Endothelial cell of umbilical vein (primary cell): ENCODE measurements at regions not wholly inside any gene's neighbourhood (a gene's known extent, or its start where the extent isn't known, plus 50 kb on each side); places are given as distances from the start of the nearest gene placed in this dataset.

Experiments used
- BruUV-seq: library from RNA; stranded (reverse); fragments of 400-500 nt; replicated peaks from 2 replicates; lab custom pipeline; 2021; lab: Mats Ljungman, UMichigan
- CTCF ChIA-PET: fragments of 300-600, 350-600 bp; sonication (Branson Sonifier 250); formaldehyde crosslinking; loops from one replicate; lab custom pipeline; 2021; ENCODE audit warnings: antibody characterized with exemption, inconsistent platforms; lab: Charles Lee
- POLR2A ChIA-PET: fragments of 300-600, 350-600 bp; sonication (Branson Sonifier 250); formaldehyde crosslinking; loops from one replicate; lab custom pipeline; 2021; ENCODE audit warnings: antibody characterized with exemption, inconsistent platforms; lab: Charles Lee
- DNase-seq: peaks from one replicate; pipeline ENCODE4 v3.0.0-alpha.2; 2011; ENCODE audit warnings: low read depth, low spot score
- FAIRE-seq: peaks from 2 replicates; lab custom pipeline; 2011; peaks lifted over from hg19 to GRCh38; lab: Jason Lieb, UNC
- H2AFZ ChIP-seq: 2 replicates; pipeline ENCODE4 v1.6.0; 2012; ENCODE audit warnings: low read depth, low read length, control low read depth, inconsistent platforms
- H3K27ac ChIP-seq: 2 replicates; pipeline ENCODE4 v1.5.1; 2011; ENCODE audit warnings: low read depth, mild to moderate bottlenecking, control low read depth, low read length, moderate library complexity; ENCODE audit not compliant: insufficient read depth
- H3K27me3 ChIP-seq, 2 experiments: 2 replicates each; pipeline versions ENCODE4 v1.6.0 to v1.6.1; 2011; ENCODE audit warnings: low read length in 2 of 2, mixed read lengths in 1 of 2; ENCODE audit not compliant: control insufficient read depth in 2 of 2, insufficient read depth in 2 of 2
- H3K36me3 ChIP-seq, 2 experiments: 2 replicates in 1 of 2; 3 replicates in 1 of 2; pipeline ENCODE4 v1.5.1; 2011; ENCODE audit warnings: low read length in 2 of 2, mild to moderate bottlenecking in 1 of 2, moderate library complexity in 1 of 2; ENCODE audit not compliant: control insufficient read depth in 2 of 2, insufficient read depth in 2 of 2; ENCODE audit errors: extremely low read depth in 1 of 2
- H3K4me1 ChIP-seq: 3 replicates; pipeline ENCODE4 v1.5.1; 2011; ENCODE audit warnings: mild to moderate bottlenecking, low read length; ENCODE audit not compliant: control insufficient read depth, insufficient read depth; ENCODE audit errors: extremely low read depth
- H3K4me2 ChIP-seq: 2 replicates; pipeline ENCODE4 v1.6.1; 2011; ENCODE audit warnings: low read length, control low read depth, mixed read lengths; ENCODE audit not compliant: insufficient read depth
- H3K4me3 ChIP-seq, 3 experiments: fragments of 200-600 bp in 1 of 3; sonication (generic), shearing (Covaris generic) in 1 of 3; replicated peaks in 1 of 3; 2 replicates each; pipeline ENCODE4 v1.5.1; 2011 to 2016; ENCODE audit warnings: control low read depth in 3 of 3, low read length in 3 of 3, mild to moderate bottlenecking in 2 of 3, inconsistent platforms in 1 of 3, low read depth in 1 of 3, moderate library complexity in 1 of 3; ENCODE audit not compliant: insufficient read depth in 1 of 3
- H3K79me2 ChIP-seq: 2 replicates; pipeline ENCODE4 v1.6.0; 2012; ENCODE audit warnings: low read length, inconsistent platforms; ENCODE audit not compliant: control insufficient read depth, insufficient read depth
- H3K9ac ChIP-seq: replicated peaks from 2 replicates; pipeline ENCODE3; 2011; ENCODE audit warnings: low read length, control low read depth; ENCODE audit not compliant: insufficient read depth; ENCODE audit errors: extremely low read depth
- H3K9me1 ChIP-seq: replicated peaks from 3 replicates; pipeline ENCODE4 v1.6.0; 2011; ENCODE audit warnings: mild to moderate bottlenecking, low read length; ENCODE audit not compliant: control insufficient read depth, insufficient read depth; ENCODE audit errors: extremely low read depth
- H3K9me3 ChIP-seq: replicated peaks from 2 replicates; pipeline ENCODE4 v1.5.1; 2012; ENCODE audit warnings: low read length, inconsistent platforms; ENCODE audit not compliant: control insufficient read depth, insufficient read depth
- H4K20me1 ChIP-seq: replicated peaks from 2 replicates; pipeline ENCODE3; 2011; ENCODE audit warnings: mild to moderate bottlenecking, low read length; ENCODE audit not compliant: control insufficient read depth, insufficient read depth; ENCODE audit errors: extremely low read depth
- EZH2 ChIP-seq: IDR thresholded peaks from 2 replicates; pipeline ENCODE4 v1.6.1; 2012; ENCODE audit warnings: borderline replicate concordance, low read depth, mild to moderate bottlenecking, moderate library complexity, low read length, inconsistent platforms; ENCODE audit not compliant: severe bottlenecking
- FOS ChIP-seq: IDR thresholded peaks from 2 replicates; pipeline ENCODE4 v1.6.1; 2011; ENCODE audit warnings: mild to moderate bottlenecking, low read length, moderate library complexity, borderline replicate concordance; ENCODE audit not compliant: insufficient read depth
- GATA2 ChIP-seq: IDR thresholded peaks from 2 replicates; pipeline ENCODE4 v1.7.0; 2011; ENCODE audit warnings: low read depth, mild to moderate bottlenecking, moderate library complexity, mixed read lengths, low read length; ENCODE audit not compliant: insufficient read length, insufficient read depth
- JUN ChIP-seq: IDR thresholded peaks from 2 replicates; pipeline ENCODE4 v1.6.1; 2011; ENCODE audit warnings: borderline replicate concordance, low read depth; ENCODE audit not compliant: insufficient read length, insufficient read depth
- MAX ChIP-seq: IDR thresholded peaks from 2 replicates; pipeline ENCODE4 v1.6.1; 2011; ENCODE audit not compliant: insufficient read depth, insufficient read length
- MYC ChIP-seq: IDR thresholded peaks from one replicate; pipeline ENCODE4 v1.6.1; 2011; ENCODE audit warnings: mild to moderate bottlenecking, low read depth, low read length
- POLR2A ChIP-seq: IDR thresholded peaks from 2 replicates; pipeline ENCODE4 v1.6.1; 2012; ENCODE audit warnings: low read depth, mild to moderate bottlenecking, control low read depth, low read length
- POLR2AphosphoS5 ChIP-seq: IDR thresholded peaks from 2 replicates; pipeline ENCODE4 v1.6.1; 2012; ENCODE audit warnings: low read depth, mild to moderate bottlenecking, control low read depth, low read length, moderate library complexity; ENCODE audit not compliant: insufficient read depth
- dilution Hi-C: fragments of 300-500 bp; cut with MboI; formaldehyde crosslinking; loops from one replicate; pipeline ENCODE4 v1.15.0; 2019; ENCODE audit warnings: low sequenced_read_pairs; ENCODE audit not compliant: extremely low pct_ligation_motif_present
- intact Hi-C: fragments of 100-400 bp; cut with micrococcal nuclease; formaldehyde crosslinking; loops from one replicate; pipeline ENCODE4 v1.10.0; 2022
- TF ChIP-seq, protein P1 (sequence below), 2 donors: IDR thresholded peaks; 1 replicate in 1 of 2; 2 replicates in 1 of 2; pipeline ENCODE4 v1.5.1; 2011; ENCODE audit warnings: low read length in 2 of 2, mild to moderate bottlenecking in 2 of 2, moderate library complexity in 2 of 2, control low read depth in 1 of 2, inconsistent platforms in 1 of 2, low read depth in 1 of 2; ENCODE audit not compliant: insufficient read depth in 1 of 2; ENCODE audit errors: extremely low read depth in 1 of 2

DNA sequence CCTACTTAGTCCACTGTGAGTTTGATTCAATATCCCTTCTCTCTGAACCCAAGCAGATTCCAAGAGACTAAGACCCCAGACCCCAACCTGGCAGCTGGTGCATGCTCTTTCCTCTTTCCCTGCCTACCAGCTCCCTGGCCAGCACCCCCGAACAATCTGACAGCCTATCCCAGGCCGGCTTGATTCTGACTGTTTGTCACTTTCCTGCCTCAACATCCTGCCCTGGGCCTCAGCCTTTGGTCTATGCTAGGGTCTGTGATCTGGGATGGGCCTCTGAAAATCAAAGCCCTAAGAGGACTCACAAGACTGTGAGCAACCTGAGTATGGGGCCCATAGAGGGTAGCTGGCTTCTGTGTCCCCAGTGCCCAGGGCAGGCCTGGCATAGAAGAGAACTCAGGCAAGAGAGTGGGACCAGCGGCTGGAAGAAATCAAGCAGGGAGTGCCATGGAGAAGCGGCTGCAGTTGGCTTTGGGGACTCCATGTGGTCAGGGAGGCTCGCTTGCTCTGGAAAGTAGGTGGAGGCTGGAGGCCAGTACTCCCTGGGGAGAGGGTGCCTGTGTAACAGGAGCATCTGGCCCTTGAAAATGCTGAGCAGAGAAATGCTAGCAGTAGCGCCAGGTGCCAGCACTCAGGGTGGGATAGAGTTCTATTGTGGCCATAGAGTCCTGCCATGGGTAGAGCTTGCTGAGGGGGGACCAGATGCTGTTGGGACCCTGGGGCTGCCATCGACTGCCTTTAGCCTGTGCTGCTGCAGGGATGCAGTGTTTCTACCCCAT lies 343.9 kb downstream of the DYSF start:
- no peak overlapping the region for H3K4me2 ChIP-seq
- no peaks in the 10 kb centered on the region for H3K4me1 ChIP-seq
- no peaks in the 10 kb centered on the region for H3K36me3 ChIP-seq
- H3K27me3 ChIP-seq = peaks cover under 1 to 3% of the 10 kb centered on the region in 2 experiments
- no peak overlapping the region for H3K4me3 ChIP-seq
- H3K27ac ChIP-seq = no peak overlapping the region
- no peak overlapping the region for H2AFZ ChIP-seq
- DNase-seq = no peak
- H3K9me1 ChIP-seq = no peaks in the 10 kb centered on the region
- H3K79me2 ChIP-seq = no peaks in the 10 kb centered on the region
- H3K9me3 ChIP-seq = no peaks in the 10 kb centered on the region
- H3K9ac ChIP-seq = no peak overlapping the region
- dilution Hi-C loops (no loop called here), intact Hi-C loops (loop anchor here (2.0 to 5.0 kb wide), 2 partner anchors 265 to 498 kb away; no protein-coding TSS in a partner anchor)
- CTCF ChIA-PET = interaction anchor here (0.8 to 9.6 kb wide), 33 partner anchors 9 to 782 kb away, joined by 3 to 70 read pairs (median 6); partner anchors contain the start of gene CYP26B1
- no peaks in the 10 kb centered on the region for H4K20me1 ChIP-seq
- FAIRE-seq = no peak
- TF ChIP-seq GATA2 = no peak
- no peak for TF ChIP-seq POLR2AphosphoS5
- TF ChIP-seq FOS = no peak
- no peak for TF ChIP-seq MYC
- TF ChIP-seq, protein P1, sequence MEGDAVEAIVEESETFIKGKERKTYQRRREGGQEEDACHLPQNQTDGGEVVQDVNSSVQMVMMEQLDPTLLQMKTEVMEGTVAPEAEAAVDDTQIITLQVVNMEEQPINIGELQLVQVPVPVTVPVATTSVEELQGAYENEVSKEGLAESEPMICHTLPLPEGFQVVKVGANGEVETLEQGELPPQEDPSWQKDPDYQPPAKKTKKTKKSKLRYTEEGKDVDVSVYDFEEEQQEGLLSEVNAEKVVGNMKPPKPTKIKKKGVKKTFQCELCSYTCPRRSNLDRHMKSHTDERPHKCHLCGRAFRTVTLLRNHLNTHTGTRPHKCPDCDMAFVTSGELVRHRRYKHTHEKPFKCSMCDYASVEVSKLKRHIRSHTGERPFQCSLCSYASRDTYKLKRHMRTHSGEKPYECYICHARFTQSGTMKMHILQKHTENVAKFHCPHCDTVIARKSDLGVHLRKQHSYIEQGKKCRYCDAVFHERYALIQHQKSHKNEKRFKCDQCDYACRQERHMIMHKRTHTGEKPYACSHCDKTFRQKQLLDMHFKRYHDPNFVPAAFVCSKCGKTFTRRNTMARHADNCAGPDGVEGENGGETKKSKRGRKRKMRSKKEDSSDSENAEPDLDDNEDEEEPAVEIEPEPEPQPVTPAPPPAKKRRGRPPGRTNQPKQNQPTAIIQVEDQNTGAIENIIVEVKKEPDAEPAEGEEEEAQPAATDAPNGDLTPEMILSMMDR (IDR thresholded peaks at IDR 0.05; ENCODE audit: extremely low read depth in 1 of 2, insufficient read depth in 1 of 2, low read depth in 1 of 2, low read length in 2 of 2) = no peak
- no peak for TF ChIP-seq JUN
- no peak for TF ChIP-seq MAX
- no peak for TF ChIP-seq POLR2A
- no peak for TF ChIP-seq EZH2
- BruUV-seq = no TSS peak
- POLR2A ChIA-PET = no interaction called here
